WTC11 (cell line): ENCODE measurements at regions not wholly inside any gene's neighbourhood (a gene's known extent, or its start where the extent isn't known, plus 50 kb on each side); places are given as distances from the start of the nearest gene placed in this dataset.

Experiments used
- ATAC-seq: fragments of 200-7000 bp; cut with Tn5 transposase; 2 replicates; pipeline ENCODE4 v1.10.0; 2021; ENCODE audit warnings: mild to moderate bottlenecking, moderate library complexity
- CTCF ChIA-PET: fragments of 300-600 bp; sonication (Branson Sonifier 250); formaldehyde crosslinking; loops from one replicate; lab custom pipeline; 2021; ENCODE audit warnings: antibody characterized with exemption; lab: Charles Lee
- POLR2A ChIA-PET: fragments of 350-600 bp; sonication (Branson Sonifier 250); formaldehyde crosslinking; loops from one replicate; lab custom pipeline; 2021; ENCODE audit warnings: antibody characterized with exemption; lab: Charles Lee
- DNase-seq: peaks from one replicate; pipeline ENCODE4 v3.0.0; 2021; ENCODE audit warnings: low spot score
- H3K27ac Mint-ChIP-seq: 2 replicates; pipeline ENCODE4 v1.8.0; 2021; ENCODE audit warnings: mixed read lengths
- H3K27me3 Mint-ChIP-seq: 2 replicates; pipeline ENCODE4 v1.8.0; 2021; ENCODE audit warnings: low read depth, mild to moderate bottlenecking, moderate library complexity, mixed read lengths
- H3K36me3 Mint-ChIP-seq: 2 replicates; pipeline ENCODE4 v1.8.0; 2021; ENCODE audit warnings: mixed read lengths
- H3K4me1 Mint-ChIP-seq: 2 replicates; pipeline ENCODE4 v1.8.0; 2022; ENCODE audit warnings: mixed read lengths
- H3K4me3 Mint-ChIP-seq: 2 replicates; pipeline ENCODE4 v1.8.0; 2021; ENCODE audit warnings: mild to moderate bottlenecking, moderate library complexity, mixed read lengths
- H3K9me3 Mint-ChIP-seq: 2 replicates; pipeline ENCODE4 v1.8.0; 2021; ENCODE audit warnings: mixed read lengths
- AR ChIP-seq: fragments of 250-450 bp; sonication (Bioruptor Pico); IDR thresholded peaks from 2 replicates; pipeline ENCODE4 v1.9.0; 2021; ENCODE audit warnings: mild to moderate bottlenecking
- ATF1 ChIP-seq: sonication (generic); formaldehyde crosslinking; IDR thresholded peaks from 2 replicates; pipeline ENCODE4 v1.8.1; 2023; ENCODE audit warnings: mild to moderate bottlenecking, moderate library complexity, missing genetic modification reagents
- CBFB ChIP-seq: sonication (generic); formaldehyde crosslinking; IDR thresholded peaks from 2 replicates; pipeline ENCODE4 v1.8.1; 2022; ENCODE audit warnings: mild to moderate bottlenecking, low read depth, missing genetic modification reagents
- FOXP1 ChIP-seq: sonication (generic); formaldehyde crosslinking; IDR thresholded peaks from 2 replicates; pipeline ENCODE4 v1.8.0; 2022; ENCODE audit warnings: missing genetic modification reagents, mild to moderate bottlenecking, moderate library complexity, borderline replicate concordance
- FOXP4 ChIP-seq: sonication (generic); formaldehyde crosslinking; IDR thresholded peaks from 2 replicates; pipeline ENCODE4 v1.8.0; 2022; ENCODE audit warnings: mild to moderate bottlenecking, missing genetic modification reagents
- MAX ChIP-seq: sonication (generic); formaldehyde crosslinking; IDR thresholded peaks from 2 replicates; pipeline ENCODE4 v1.8.0; 2022; ENCODE audit warnings: mild to moderate bottlenecking, missing genetic modification reagents
- MLX ChIP-seq: sonication (generic); formaldehyde crosslinking; IDR thresholded peaks from 2 replicates; pipeline ENCODE4 v1.8.1; 2023; ENCODE audit warnings: mild to moderate bottlenecking, missing genetic modification reagents, moderate library complexity
- NFATC4 ChIP-seq: fragments of 250-450 bp; sonication (Bioruptor Pico); IDR thresholded peaks from 2 replicates; pipeline ENCODE4 v1.9.0; 2021; ENCODE audit warnings: mild to moderate bottlenecking
- NFYB ChIP-seq: sonication (generic); formaldehyde crosslinking; conservative IDR thresholded peaks from 2 replicates; pipeline ENCODE4 v1.8.0; 2022; ENCODE audit warnings: low read depth, missing genetic modification reagents
- NR1H2 ChIP-seq: sonication (generic); formaldehyde crosslinking; IDR thresholded peaks from 2 replicates; pipeline ENCODE4 v1.9.0; 2021; ENCODE audit warnings: mild to moderate bottlenecking, moderate library complexity, missing genetic modification reagents
- NR2C2 ChIP-seq: sonication (generic); formaldehyde crosslinking; IDR thresholded peaks from 2 replicates; pipeline ENCODE4 v1.8.0; 2022; ENCODE audit warnings: mild to moderate bottlenecking, missing genetic modification reagents
- USF2 ChIP-seq: sonication (generic); formaldehyde crosslinking; IDR thresholded peaks from 2 replicates; pipeline ENCODE4 v1.8.1; 2023; ENCODE audit warnings: mild to moderate bottlenecking, missing genetic modification reagents, moderate library complexity
- ZMAT4 ChIP-seq: fragments of 250-450 bp; sonication (Bioruptor Pico); IDR thresholded peaks from 2 replicates; pipeline ENCODE4 v1.9.0; 2021; ENCODE audit warnings: mild to moderate bottlenecking
- ZNF232 ChIP-seq: sonication (generic); formaldehyde crosslinking; IDR thresholded peaks from 2 replicates; pipeline ENCODE4 v1.8.0; 2022; ENCODE audit warnings: mild to moderate bottlenecking, missing genetic modification reagents
- ZSCAN18 ChIP-seq: fragments of 250-450 bp; sonication (Bioruptor Pico); IDR thresholded peaks from 2 replicates; pipeline ENCODE4 v2.1.2; 2022; ENCODE audit warnings: mild to moderate bottlenecking, moderate library complexity

- CTCF ChIA-PET, result interaction anchor here (1.0 kb wide), 3 partner anchors 14 to 208 kb away, joined by 3 to 4 read pairs (median 3); no protein-coding TSS in a partner anchor
- no peak overlapping the region for H3K27ac Mint-ChIP-seq
- ATAC-seq (no peak), DNase-seq (no peak)
- POLR2A ChIA-PET, result no interaction called here
- peaks cover 17% of the 10 kb centered on the region for H3K4me1 Mint-ChIP-seq
- TF ChIP-seq AR (CRISPR knock-in tag) (no peak), NR2C2 (CRISPR knock-in tag) (no peak), MAX (CRISPR knock-in tag) (no peak), ATF1 (no peak), USF2 (CRISPR knock-in tag) (no peak), ZMAT4 (CRISPR knock-in tag) (no peak), NFATC4 (no peak), FOXP1 (CRISPR knock-in tag) (no peak), ZNF232 (no peak)
- peaks cover 7% of the 10 kb centered on the region for H3K27me3 Mint-ChIP-seq
- H3K36me3 Mint-ChIP-seq, result no peaks in the 10 kb centered on the region
- no peak overlapping the region for H3K4me3 Mint-ChIP-seq
- no peaks in the 10 kb centered on the region for H3K9me3 Mint-ChIP-seq
Observed at GRCh38 chr11:115887316-115887715, 383.1 kb upstream of the CADM1 start.

- Mint-ChIP-seq H3K36me3 (peaks cover 8% of the 10 kb centered on the region), H3K9me3 (peaks cover 6% of the 10 kb centered on the region), H3K27me3 (peaks cover 8% of the 10 kb centered on the region), H3K4me3 (no peak overlapping the region), H3K4me1 (peaks cover 17% of the 10 kb centered on the region), H3K27ac (no peak overlapping the region)
- POLR2A ChIA-PET, result no interaction called here
- TF ChIP-seq NFYB, result no peak
- TF ChIP-seq AR (CRISPR knock-in tag), result no peak
- TF ChIP-seq ZSCAN18 (CRISPR knock-in tag), result no peak
- CTCF ChIA-PET, result interaction anchor here (1.0 to 2.0 kb wide), 6 partner anchors 10 to 329 kb away, joined by 3 to 6 read pairs (median 3); no protein-coding TSS in a partner anchor
- no peak for DNase-seq
- ATAC-seq, result peak; percentile 50
Observed at GRCh38 chr11:115886422-115886733, 382.2 kb upstream of the CADM1 start.

GRCh38 chr11:115885535-115886421 is 381.6 kb upstream of the CADM1 start:
- POLR2A ChIA-PET, result no interaction called here
- ATAC-seq (no peak), DNase-seq (no peak)
- no peak overlapping the region for H3K4me3 Mint-ChIP-seq
- peaks cover 14% of the 10 kb centered on the region for H3K36me3 Mint-ChIP-seq
- CTCF ChIA-PET, result interaction anchor here (1.2 to 2.0 kb wide), 5 partner anchors 11 to 330 kb away, joined by 3 to 6 read pairs (median 5); no protein-coding TSS in a partner anchor
- peaks cover 17% of the 10 kb centered on the region for H3K4me1 Mint-ChIP-seq
- H3K9me3 Mint-ChIP-seq, result peaks cover 10% of the 10 kb centered on the region
- H3K27me3 Mint-ChIP-seq, result peaks cover 7% of the 10 kb centered on the region
- no peak overlapping the region for H3K27ac Mint-ChIP-seq
- TF ChIP-seq MLX (CRISPR knock-in tag) (no peak), NR1H2 (CRISPR knock-in tag) (no peak), NFATC4 (no peak), FOXP4 (no peak), ZMAT4 (CRISPR knock-in tag) (no peak), CBFB (CRISPR knock-in tag) (no peak)
